ENCODE measurements at regions not wholly inside any gene's neighbourhood (a gene's known extent, or its start where the extent isn't known, plus 50 kb on each side); places are given as distances from the start of the nearest gene placed in this dataset.

DNA sequence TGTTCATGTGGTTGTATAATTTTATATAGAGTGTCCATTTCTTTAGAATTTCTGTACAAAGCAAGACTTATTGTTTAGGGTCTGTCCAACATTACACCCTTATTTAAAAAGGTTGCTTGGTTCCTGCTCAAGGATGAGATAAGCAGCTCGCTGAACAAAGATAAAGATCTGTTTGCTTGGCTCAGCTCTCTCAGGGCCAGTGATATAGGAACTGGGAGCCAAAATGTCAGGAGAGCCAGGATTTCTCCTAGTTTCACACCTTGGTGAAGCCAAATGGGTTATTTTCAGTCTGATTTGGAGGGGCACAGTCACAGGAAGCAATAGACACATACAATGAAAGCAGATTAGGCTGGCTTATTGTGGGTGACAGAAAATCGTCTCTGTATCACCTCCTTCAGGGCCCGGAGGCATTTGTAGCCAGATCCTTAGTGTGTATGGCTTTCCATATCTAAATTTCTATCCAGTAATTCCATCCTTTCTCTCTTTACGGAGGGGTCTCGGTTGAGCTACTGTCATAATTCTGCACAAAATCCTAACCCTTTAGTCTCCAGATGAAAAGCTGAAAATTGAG, 396.4 kb downstream of the TMEM232 start:
- no peak for DNase-seq

DNA sequence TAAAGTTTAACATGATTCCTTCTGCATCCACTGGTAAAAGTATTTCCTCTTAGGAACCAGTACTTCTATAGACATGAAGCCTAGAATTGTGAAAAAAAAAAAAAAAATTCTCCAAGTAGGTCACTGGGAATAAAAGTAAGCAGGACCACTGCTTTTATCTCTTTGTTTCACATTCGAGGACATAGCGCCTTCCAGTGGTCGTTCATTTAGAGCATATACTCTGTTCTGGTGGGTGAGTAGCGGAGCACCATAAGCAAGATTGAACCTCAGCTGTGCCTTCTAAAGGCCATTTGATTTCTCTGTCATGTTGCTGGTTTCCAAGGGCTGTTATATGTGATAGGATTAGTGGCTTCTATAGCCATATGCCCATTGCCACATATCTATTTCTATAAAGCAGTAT, 393.1 kb downstream of the TMEM232 start:
- no peak for DNase-seq

DNA sequence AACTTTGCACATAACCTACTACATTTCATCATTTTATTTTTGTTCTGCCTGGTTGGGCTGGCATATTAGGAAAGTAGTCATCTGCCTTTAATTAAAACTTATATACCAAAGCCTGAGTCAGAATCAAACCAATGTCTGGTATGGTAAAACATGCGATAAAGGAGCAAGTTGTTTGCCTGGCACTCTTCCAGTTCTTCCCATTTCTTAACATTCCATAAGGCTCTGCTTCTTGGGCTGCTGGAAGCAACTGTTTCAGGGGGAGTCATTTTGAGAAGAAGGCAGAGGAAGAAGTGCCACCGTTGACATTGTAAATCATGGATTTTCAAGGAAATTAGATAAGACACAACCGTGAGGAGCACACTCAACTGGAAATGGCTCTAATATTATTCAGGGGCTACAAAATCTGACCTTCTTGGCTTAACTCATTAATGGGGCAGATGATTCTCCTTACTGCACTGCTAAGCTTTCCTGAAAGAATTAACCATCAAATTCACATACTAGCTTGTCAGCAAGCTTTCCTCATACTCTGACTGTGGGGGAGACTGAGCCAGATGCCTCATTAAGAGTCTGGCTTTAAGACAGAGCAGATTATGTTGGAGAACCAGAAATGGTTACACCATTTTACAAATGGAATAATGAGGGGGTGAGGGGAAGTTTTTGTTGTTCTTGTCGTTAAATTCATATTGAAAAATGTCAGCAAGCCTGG, 391.0 kb downstream of the TMEM232 start:
- DNase-seq: no peak

DNA sequence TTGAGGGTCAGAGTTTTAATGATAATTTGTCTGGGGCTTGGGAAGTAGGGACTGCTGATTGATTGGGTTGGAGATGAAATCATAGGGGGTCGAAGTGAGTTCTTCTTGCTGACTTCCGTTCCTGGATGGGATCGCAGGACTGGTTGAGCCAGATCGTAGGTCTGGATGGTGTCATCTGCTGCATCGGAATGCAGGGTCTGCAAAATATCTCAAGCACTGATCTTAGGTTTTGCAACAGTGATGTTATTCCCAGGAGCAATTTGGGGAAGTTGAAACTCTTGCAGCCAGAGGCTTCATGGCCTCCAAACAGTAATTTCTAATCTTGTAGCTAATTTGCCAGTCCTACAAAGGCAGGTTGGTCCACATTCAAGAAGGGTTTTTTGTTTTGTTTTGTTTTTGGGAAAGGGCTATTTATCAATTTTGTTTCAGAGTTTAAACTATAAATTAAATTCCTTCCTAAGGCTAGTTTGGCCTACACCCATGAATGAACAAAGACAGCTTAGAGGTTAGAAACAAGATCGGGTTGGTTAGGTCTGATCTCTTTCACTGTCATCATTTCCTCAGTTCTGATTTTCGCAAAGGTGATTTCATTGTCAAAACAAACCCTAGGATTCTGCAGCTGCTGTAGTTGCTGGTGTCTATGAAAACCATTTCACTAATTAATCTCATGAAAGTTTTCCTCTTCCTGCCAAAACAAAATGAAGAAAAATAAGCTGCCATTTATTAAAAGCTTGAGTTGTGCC, 388.0 kb downstream of the TMEM232 start:
- no peak for DNase-seq

DNA sequence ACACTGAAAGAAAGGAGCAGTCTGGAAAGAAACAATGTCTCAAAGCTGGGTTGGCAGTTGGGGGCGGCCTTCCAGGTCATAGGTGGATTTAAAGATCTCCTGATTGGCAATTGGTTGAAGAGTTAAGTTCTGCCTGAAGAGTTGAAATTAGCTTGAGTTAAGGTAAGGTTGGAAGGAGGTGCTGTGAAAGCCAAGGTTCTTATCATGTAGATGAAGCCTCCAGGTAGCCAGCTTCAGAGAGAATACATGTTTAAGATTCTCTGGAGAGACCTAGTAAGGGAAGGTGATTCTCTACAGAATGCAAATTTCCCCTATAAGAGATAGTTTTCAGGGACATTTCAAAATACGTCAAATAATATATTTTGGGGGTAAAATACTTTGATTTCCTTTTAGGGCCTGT, 387.1 kb downstream of the TMEM232 start:
- no peak for DNase-seq

DNA sequence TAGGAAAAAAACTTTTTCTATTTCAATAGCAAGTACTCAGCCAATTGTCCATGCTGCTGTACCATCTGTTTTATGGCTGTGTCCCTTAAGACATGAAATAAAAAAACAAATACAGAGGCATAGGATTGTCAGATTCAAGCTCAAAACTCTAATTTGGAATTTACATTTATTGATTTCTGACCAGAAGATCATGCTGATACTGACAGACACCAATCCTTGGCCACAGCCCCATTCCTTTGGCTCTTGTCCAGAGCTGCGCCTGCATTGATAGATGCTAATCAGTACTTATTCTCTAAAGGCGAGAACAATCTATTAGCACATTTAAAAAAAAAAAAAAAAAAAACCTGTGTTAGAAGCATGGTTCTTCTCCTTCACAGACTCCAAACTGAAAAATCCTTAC, 384.6 kb downstream of the TMEM232 start:
- no peak for DNase-seq

DNA sequence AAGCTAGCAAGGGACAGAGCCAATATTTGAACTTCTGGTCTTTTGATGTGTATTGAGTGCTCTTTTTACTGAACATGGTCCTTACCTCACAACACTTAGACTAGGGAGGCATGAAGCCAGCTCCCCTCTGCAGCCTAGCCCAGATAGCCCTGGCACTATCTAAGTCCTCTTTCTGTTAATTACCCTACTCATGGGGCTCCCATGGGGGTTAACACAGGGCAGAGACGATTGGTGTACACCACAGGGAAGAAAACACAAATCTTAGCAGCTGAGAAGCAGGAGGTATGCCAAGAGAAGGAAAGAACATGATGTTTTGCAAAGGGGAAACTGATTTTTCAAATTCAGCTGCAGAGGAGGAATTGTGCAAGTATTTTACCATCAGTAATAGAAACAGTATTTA, 383.8 kb downstream of the TMEM232 start:
- no peak for DNase-seq

DNA sequence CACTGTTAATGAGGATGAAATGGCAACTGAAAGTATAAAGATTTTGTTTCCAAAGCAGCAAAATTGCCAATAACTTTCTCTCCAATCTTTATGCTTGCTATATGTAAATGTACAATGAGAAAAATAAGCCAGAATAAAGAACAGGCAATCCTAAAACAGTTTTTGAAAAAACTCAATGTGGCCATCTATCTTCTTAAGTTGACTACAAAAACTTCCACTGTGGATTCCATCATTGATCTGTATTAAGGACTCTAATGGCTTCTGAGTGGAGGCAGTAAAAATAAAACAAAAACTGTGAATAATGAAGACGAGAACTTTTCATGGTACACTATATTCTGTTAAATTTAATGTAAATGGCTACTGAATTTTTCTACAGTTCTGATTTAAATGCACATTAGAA, 382.9 kb downstream of the TMEM232 start:
- no peak for DNase-seq

DNA sequence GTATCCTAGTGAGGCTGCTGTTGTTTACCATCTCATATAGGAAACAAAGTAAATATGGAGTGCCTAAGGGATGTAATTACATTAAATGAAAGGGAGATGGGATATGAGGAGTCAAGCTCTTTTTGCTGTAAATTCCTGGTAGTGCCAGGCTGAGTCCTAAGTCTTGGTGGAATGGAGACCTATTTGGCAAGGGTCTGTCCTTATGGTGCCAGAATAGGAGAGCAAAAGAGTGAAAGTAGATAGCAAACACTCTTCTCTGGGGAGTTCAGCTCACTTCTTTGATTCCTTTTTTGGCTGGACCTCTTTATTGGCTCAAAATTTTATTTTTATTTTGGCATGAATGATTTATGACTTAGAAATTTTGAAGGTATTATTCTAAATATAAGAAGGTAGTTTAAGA, 380.8 kb downstream of the TMEM232 start:
- DNase-seq: no peak

DNA sequence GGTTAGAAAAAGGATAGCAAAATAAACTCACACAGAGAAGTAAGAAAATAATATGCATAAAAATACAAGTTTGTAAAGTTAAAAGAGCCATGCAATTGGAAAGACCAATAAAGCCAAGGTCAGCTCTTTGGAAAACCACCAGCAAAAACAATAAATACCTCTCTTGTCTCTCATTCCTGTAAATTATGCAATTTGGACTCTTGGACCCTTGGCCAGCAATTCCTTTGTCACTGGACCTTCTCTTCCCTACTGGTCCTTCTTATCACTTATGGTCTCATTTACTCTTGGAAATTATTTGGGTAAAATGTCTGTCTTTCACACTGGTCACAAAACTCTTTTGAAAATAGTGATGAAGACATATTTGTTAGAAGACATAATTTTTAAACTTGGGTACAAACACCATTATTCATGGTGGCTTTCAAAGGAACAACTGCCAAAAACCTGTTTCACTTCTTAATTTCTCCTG, 379.5 kb downstream of the TMEM232 start:
- no peak for DNase-seq

DNA sequence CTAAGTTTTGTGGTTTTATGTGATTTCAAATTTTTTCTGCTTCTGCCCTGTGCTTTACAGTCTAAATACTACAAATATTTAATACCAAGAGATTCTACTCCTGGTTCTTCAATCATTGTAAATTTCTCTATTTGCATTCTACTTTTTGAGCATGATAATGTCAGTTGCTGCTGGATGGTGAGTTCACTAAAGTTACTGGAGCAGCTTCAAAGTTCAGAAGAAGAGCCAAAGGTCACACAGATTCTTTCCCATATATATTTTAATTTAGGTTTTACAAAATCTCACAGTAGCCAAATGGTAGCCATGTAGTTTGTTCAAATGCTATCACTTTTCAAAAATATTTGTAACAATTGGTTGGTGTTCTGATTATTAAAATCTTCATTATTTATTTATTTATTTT, 378.7 kb downstream of the TMEM232 start:
- no peak for DNase-seq

DNA sequence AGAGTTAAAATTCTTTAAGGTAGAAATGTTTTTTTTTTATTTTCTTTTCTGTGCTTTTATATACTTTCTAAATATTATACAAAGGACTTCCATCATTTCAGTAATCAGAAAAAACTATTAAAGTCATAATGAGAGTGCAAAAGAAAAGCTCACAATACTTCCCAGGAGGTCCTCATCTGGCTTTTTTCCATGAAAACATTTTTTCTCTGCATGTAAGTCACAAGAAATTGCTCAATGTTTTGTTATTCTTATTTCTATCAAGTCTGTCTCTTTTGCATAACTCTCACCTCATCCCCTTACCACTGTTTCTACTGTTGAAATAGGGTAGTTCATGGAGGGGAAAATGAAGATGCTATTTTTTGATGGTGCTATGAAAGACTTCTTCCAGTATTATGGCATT, 375.0 kb downstream of the TMEM232 start:
- DNase-seq: no peak

DNA sequence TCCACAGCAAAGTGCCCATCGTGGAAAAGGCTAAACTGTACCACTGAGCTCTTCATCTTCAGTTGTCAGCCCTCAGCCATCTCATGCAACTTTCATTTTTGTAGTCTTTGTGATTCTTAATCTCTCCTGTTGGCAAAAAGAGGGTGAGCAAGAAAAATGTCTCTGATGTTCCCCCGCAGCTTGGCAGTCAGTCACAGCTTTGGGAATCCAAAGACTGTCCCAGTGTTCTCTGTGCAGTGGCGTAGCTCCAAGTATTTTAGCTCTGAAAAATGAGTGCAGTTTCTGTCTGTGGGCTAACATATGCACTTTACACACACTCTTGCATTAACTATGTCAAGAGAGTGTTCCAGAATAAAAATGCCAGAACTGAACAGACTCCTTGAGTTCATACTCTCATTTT, 372.2 kb downstream of the TMEM232 start:
- DNase-seq: no peak

DNA sequence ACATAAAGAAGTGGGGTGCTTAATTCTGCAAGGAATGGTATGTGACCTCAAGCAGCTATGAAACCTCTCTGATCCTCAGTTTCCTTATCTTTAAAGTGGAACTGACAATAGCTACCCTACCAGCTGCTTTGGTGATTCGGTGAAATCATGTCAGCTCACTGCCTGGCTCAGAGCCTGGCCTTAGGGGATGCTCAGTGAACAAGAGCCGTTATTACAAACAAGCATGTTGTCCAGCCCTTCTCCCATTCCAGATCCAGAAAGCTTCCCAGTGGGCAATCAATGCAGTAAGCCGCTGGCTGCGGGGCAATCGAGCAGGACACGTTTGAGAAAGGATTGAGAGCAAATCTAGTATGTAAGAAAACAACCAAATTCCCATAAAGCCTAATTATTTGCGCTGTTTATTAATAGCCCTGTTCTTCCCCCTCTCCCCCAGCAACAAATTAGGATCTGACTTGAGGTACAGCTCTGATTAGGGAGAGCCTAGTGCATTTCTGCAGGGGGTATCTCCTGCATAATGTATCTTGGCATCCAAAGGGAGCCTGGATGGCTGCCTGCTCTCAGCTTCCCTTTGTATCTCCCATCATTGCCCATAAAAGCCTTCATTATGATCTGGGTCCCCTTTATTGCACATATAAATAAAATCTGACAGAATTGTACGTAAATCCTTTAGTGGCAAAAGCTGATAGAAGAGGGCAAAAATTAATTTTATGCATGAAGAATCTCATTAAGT, 371.4 kb downstream of the TMEM232 start:
- no peak for DNase-seq

DNA sequence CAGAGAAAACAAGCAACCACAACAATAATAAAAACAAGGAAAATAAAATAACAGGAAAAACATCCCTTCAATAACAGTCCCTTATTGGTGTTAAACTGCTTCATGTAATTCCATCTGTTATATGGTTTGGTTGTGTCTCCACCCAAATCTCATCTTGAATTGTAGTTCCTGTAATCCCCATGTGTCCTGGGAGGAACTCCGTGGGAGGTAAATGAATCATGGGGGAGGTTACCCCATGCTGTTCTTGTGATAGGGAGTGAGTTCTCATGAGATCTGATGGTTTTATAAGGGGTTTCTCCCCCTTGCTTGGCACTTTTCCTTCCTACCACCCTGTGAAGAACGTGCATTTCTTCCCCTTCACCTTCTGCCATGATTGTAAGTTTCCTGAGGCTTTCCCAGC, 369.8 kb downstream of the TMEM232 start:
- no peak for DNase-seq

DNA sequence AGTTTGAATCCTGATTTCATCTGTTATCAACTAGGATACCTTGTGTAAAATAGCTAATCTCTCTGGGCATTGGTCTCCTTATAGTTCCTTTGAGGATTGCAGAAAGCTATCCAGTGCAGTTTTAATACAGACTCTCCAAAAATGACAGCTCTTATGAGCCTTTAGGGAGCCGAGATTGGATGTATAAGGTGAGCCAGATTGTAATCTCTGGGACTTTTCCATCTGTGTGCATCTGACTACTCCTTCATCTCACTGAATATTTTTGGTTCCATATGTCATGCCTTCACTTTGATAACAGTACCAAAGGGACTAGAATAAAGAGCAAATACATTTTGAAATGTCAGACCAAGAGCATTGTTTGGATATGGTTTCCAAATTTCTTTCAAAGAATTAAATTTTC, 367.2 kb downstream of the TMEM232 start:
- DNase-seq: no peak

DNA sequence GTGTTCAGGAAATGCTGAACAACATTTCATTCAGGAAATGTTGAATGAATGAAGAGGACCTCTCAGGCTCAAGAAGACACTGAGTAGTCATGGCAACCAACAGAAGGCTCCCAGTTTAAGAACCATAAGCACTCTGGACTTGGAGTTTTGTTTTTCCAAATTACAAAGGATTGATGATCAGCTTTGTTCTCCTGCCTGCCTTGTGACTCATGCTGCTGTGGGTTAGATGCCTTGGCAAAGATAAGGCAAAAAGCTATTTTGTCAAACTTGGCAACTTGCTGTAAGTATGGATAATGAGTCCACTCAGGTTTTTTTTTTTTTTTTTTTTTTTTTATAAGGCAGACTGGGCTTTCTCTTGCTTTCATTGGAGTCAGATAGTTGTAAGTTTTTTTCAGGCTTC, 365.0 kb downstream of the TMEM232 start:
- DNase-seq: no peak

DNA sequence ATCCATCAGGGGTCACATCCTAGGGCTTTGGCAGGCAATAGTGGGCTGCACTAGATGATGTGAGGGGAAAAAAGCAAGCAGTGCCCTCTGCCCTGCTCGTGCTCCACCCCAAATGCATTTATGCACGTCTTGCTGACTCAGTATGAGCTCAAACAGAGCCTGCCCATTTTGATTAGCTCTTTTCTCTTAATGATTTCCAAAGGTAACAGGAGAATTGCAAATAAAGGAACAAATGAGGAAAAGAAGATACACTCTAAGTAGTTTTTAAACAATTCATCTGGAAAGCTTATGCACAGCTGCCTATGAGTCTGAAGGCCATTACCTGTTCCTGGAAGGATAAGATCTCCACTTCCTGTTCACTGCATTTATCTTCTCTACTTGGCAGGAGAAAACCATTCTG, 364.2 kb downstream of the TMEM232 start:
- DNase-seq: no peak

DNA sequence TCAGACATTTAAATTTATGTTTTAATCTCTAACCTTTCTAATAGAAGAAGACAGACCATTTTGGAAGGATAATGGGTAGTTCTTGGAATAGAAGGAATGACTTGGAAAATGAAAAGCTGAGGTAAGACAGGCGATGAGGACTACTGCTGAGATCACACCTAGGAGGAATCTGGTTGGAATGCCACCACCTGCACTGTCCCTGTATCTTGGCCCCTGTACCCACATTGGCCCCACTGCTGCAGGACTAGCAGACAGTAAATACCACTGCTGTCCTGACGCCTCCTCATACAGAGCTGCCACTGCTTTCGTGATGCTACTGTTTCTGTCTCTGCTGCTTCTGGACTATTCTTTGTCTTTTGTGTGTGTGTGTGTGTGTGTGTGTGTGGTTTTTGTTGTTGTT, 359.8 kb downstream of the TMEM232 start:
- DNase-seq: no peak
